NT2/D1 (cell line): ENCODE measurements at regions not wholly inside any gene's neighbourhood (a gene's known extent, or its start where the extent isn't known, plus 50 kb on each side); places are given as distances from the start of the nearest gene placed in this dataset.

Source experiments
- YY1 ChIP-seq: IDR thresholded peaks from 2 replicates; pipeline ENCODE4 v1.6.1; 2011; ENCODE audit not compliant: insufficient read length, insufficient read depth
- ZNF274 ChIP-seq: IDR thresholded peaks from 2 replicates; pipeline ENCODE4 v1.6.1; 2011; ENCODE audit warnings: mild to moderate bottlenecking, low read depth, low read length

DNA sequence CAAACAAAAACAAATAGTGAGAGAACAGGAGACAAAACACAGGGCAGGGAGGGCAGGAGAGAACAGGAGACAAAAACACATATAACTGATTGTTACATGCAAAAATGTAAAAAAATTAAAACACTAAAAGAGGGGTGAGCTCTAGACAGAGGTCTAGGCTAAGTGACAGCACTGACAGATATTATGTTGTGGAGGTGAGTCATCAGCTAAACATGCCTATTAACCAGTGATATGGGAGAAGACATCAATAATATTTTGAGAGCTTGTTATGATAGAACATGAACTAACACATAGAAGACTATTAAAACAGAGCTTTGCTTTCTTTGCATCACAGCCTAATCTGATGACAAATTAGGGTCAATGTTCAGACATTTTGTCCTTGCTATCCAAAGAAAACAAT lies 972.7 kb downstream of the PRIM2 start:
- no peak for TF ChIP-seq ZNF274
- no peak for TF ChIP-seq YY1
